Activated naive CD8-positive, alpha-beta T cell treated with anti-CD3 and anti-CD28 coated beads, Interleukin-2, amount 10 ng/mL, durations not matched to agents 7 days and 5 days (primary cell): ENCODE measurements at regions not wholly inside any gene's neighbourhood (a gene's known extent, or its start where the extent isn't known, plus 50 kb on each side); places are given as distances from the start of the nearest gene placed in this dataset.
"Not testable (repeated sequence)": the region's sequence is repeated elsewhere in the genome, so short reads cannot be mapped to it uniquely, and the experiment has no call there.

Experiments
- ATAC-seq: fragments of 150-1000 bp; cut with Tn5 transposase; one replicate; pipeline ENCODE4 v1.10.0; 2021; ENCODE audit warnings: low read depth, moderate library complexity
- POLR2A ChIA-PET: fragments of 350-600 bp; sonication (Branson Sonifier 250); formaldehyde crosslinking; loops from one replicate; lab custom pipeline; 2021; ENCODE audit warnings: antibody characterized with exemption; lab: Charles Lee
- DNase-seq: peaks from one replicate; pipeline ENCODE4 v3.0.0; 2021
- H3K27ac Mint-ChIP-seq: one replicate; pipeline ENCODE4 v1.8.0; 2022; ENCODE audit warnings: mild to moderate bottlenecking, mixed read lengths
- H3K27me3 Mint-ChIP-seq: one replicate; pipeline ENCODE4 v1.8.0; 2022; ENCODE audit warnings: mild to moderate bottlenecking, moderate library complexity, mixed read lengths
- H3K36me3 Mint-ChIP-seq: one replicate; pipeline ENCODE4 v1.8.0; 2021; ENCODE audit warnings: mild to moderate bottlenecking, mixed read lengths
- H3K4me1 Mint-ChIP-seq: one replicate; pipeline ENCODE4 v1.8.0; 2021; ENCODE audit warnings: mixed read lengths
- H3K4me3 Mint-ChIP-seq: one replicate; pipeline ENCODE4 v1.8.0; 2022; ENCODE audit warnings: mild to moderate bottlenecking, moderate library complexity, mixed read lengths
- H3K9me3 Mint-ChIP-seq: one replicate; pipeline ENCODE4 v1.8.0; 2021; ENCODE audit warnings: mixed read lengths

DNA sequence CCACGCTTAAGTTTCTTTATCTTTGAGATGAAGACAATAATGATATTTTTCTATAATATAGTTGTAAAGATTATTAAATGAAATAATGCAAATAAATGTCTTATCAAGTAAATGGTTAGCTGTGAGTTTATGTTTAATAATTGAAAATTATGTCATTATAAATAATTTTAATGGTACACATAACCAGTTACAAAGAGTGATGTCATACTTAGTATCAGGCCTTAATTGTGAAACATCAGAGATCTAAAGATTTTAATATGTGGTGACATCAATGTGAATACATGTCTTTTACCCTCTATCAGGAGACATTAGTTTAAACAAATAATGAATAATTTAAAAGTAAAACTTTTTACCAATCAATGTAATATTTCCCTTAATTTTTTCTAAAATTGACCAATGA is 63.8 kb upstream of the P2RY1 start:
- DNase-seq (no peak), ATAC-seq (no peak)
- H3K4me1 Mint-ChIP-seq, result no peaks in the 10 kb centered on the region

DNA sequence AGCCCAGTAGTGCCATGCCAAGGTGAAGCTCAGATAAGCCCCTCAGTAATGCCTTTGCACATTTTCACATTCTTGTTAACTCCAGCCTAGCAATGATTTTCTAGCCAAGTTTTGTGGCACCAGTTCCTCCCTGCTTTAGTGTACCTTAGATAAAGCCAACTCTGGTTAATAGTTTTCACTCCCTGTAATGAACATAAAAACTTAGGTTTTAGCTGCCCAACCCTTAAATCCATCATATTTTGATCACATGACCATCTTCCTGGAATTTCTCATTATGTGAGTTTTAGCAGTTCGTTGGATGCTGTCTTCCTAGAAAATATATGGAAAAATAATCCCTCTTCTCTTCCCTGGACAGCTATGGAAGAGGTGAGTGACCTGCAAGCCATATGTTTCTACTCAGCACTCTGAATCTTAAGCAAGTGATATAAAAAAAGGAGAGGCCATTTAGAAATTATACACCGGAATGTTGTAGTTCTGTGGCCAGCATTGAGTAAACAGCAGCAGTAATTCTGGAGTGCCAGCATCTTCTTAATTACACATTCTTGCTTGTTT is 62.2 kb upstream of the P2RY1 start:
- H3K27me3 Mint-ChIP-seq, result peaks cover 2% of the 10 kb centered on the region
- no peaks in the 10 kb centered on the region for H3K4me1 Mint-ChIP-seq

More for the DNA sequence above, 63.8 kb upstream of the P2RY1 start:
- peaks cover 2% of the 10 kb centered on the region for H3K27me3 Mint-ChIP-seq
- no peaks in the 10 kb centered on the region for H3K36me3 Mint-ChIP-seq
- no peak overlapping the region for H3K4me3 Mint-ChIP-seq
- H3K9me3 Mint-ChIP-seq, result no peaks in the 10 kb centered on the region
- H3K27ac Mint-ChIP-seq, result no peak overlapping the region
- POLR2A ChIA-PET, result no interaction called here

DNA sequence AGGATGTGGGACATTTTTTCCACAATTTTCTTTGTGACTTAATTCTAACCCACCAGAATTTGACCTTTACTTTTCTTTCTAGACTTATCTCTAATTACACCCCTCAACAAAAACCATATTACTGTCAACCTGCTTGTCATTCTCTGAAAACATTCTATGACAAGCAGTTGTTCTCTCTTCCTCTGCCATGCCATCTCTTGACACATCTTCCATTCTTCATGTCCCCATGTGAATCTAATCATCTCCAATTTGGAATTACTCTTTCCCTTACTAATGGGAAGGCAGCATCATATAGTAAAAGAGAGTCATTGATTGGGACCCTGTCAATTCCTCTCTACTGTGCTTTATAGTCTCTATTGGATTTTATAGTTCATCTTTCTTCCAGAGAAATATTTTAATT is 61.3 kb upstream of the P2RY1 start:
- no peak overlapping the region for H3K27ac Mint-ChIP-seq
- no peaks in the 10 kb centered on the region for H3K36me3 Mint-ChIP-seq
- no peak for DNase-seq
- POLR2A ChIA-PET, result no interaction called here
- no peaks in the 10 kb centered on the region for H3K4me1 Mint-ChIP-seq
- H3K27me3 Mint-ChIP-seq, result no peaks in the 10 kb centered on the region
- no peak overlapping the region for H3K4me3 Mint-ChIP-seq
- ATAC-seq, result no peak
- H3K9me3 Mint-ChIP-seq, result peaks cover 2% of the 10 kb centered on the region

More for the DNA sequence above, 62.2 kb upstream of the P2RY1 start:
- Mint-ChIP-seq H3K27ac (no peak overlapping the region), H3K36me3 (no peaks in the 10 kb centered on the region), H3K4me3 (no peak overlapping the region), H3K9me3 (peaks cover 2% of the 10 kb centered on the region)
- no peak for DNase-seq
- no peak for ATAC-seq
- POLR2A ChIA-PET, result no interaction called here

DNA sequence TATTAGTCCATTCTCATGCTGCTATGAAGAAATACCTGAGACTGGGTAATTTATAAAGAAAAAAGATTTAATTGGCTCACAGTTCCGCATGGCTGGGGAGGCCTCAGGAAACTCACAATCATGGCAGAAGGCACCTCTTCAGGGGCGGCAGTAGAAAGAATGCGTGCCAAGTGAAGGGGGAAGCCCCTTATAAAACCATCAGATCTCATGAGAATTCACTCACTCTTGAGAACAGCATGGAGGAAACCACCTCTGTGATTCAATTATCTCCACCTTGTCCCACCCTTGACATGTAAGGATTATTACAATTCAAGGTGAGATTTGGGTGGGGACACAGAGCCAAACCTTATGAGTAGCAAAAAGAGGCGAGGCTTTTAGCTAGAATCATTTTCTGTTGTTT is 60.7 kb upstream of the P2RY1 start:
- H3K4me3 Mint-ChIP-seq, H3K27ac Mint-ChIP-seq, H3K36me3 Mint-ChIP-seq, H3K4me1 Mint-ChIP-seq, H3K9me3 Mint-ChIP-seq, POLR2A ChIA-PET, ATAC-seq, H3K27me3 Mint-ChIP-seq, DNase-seq: not testable (repeated sequence)

DNA sequence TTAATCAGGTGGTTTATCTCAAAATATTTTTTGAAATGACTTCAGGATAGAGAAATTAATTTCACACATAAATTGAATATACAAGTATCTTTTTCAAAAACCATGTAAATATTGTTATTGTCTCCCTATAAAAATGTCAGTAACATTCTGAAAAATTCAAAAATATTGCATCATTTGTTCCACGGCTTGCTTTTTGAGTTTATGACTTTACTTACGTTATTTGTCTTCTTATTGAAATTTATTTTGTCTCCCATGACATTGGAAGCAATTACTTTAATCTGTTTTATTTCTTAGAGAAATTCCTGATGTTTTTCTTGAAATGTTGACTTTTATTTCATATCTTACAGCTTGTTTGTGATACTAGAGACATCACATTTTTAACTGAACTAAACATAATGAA is 56.9 kb upstream of the P2RY1 start:
- POLR2A ChIA-PET, result no interaction called here
- no peaks in the 10 kb centered on the region for H3K36me3 Mint-ChIP-seq
- peaks cover 1% of the 10 kb centered on the region for H3K27me3 Mint-ChIP-seq
- no peak for DNase-seq
- H3K27ac Mint-ChIP-seq, result no peak overlapping the region
- H3K4me3 Mint-ChIP-seq, result no peak overlapping the region
- no peak for ATAC-seq
- H3K4me1 Mint-ChIP-seq, result no peaks in the 10 kb centered on the region
- H3K9me3 Mint-ChIP-seq, result peaks cover 2% of the 10 kb centered on the region

DNA sequence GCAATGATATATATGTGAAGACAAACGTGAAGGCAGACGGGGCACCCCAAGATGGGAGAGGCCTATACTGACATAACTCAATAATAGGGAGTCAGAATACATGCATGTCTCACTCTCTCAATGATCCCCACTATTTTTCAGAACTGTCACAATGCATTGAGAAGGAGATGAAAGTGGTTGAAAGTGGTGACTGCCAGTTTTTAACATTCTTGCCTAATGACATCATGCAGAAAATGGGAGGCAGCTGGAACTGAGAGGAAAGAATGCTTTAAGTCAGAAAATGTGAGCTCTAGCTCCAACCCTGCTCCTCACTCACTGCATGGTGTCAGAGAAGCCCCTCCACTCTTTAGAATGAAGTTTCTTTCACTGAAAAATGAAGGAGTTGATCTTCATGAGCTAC is 55.3 kb upstream of the P2RY1 start:
- H3K27me3 Mint-ChIP-seq, result peaks cover 3% of the 10 kb centered on the region
- peaks cover 2% of the 10 kb centered on the region for H3K9me3 Mint-ChIP-seq
- no peak for ATAC-seq
- no peaks in the 10 kb centered on the region for H3K4me1 Mint-ChIP-seq
- POLR2A ChIA-PET, result no interaction called here
- H3K27ac Mint-ChIP-seq, result no peak overlapping the region
- no peak for DNase-seq
- H3K36me3 Mint-ChIP-seq, result no peaks in the 10 kb centered on the region
- H3K4me3 Mint-ChIP-seq, result no peak overlapping the region

DNA sequence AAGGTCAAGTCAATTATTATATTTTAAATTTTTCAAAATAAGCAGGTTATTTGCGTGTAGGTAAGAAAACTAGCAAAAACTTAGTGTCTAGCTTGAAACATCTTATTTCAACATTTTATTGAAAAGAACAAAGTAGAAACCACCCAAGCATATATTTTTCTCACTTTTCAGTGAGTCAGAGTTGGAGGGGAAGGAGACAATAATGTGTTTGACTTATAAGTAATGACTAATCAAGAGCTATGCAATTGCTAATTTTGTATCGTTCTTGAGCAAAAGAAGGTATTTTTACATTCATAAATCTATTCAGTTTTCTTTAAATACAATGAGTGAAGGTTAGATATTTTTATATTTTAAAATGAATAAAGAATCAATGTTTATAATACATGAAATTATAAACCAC is 54.4 kb upstream of the P2RY1 start:
- no peak overlapping the region for H3K27ac Mint-ChIP-seq
- H3K9me3 Mint-ChIP-seq, result peaks cover 2% of the 10 kb centered on the region
- ATAC-seq (no peak), DNase-seq (no peak)
- no peaks in the 10 kb centered on the region for H3K4me1 Mint-ChIP-seq
- POLR2A ChIA-PET, result no interaction called here
- H3K36me3 Mint-ChIP-seq, result no peaks in the 10 kb centered on the region
- H3K4me3 Mint-ChIP-seq, result no peak overlapping the region
- peaks cover 3% of the 10 kb centered on the region for H3K27me3 Mint-ChIP-seq

DNA sequence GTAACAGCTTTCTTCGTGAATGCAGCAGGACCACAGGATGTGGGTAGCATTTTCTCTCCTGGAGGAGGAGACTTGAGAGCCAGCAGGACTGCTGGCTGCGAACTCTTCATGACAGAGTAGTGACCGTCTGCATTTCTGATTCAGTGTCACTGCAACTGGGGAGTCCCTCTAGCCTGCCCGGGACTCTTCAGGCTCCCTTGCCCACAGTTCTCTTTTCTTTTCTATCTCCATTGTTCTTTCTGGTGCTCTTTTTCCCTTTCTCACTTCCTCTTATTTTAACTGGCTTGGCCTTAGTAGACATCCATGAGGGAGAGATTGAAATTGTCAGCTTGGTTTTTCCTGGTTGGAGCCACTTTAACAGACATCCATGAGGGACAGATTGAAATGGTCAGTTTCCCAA is 49.9 kb upstream of the P2RY1 start:
- POLR2A ChIA-PET, result no interaction called here
- peaks cover 3% of the 10 kb centered on the region for H3K27me3 Mint-ChIP-seq
- ATAC-seq (no peak), DNase-seq (no peak)
- no peaks in the 10 kb centered on the region for H3K36me3 Mint-ChIP-seq
- H3K4me1 Mint-ChIP-seq, result no peaks in the 10 kb centered on the region
- H3K27ac Mint-ChIP-seq, result no peak overlapping the region
- H3K4me3 Mint-ChIP-seq, result no peak overlapping the region
- H3K9me3 Mint-ChIP-seq, result no peaks in the 10 kb centered on the region
